ENCODE measurements at regions not wholly inside any gene's neighbourhood (a gene's known extent, or its start where the extent isn't known, plus 50 kb on each side); places are given as distances from the start of the nearest gene placed in this dataset.

DNA sequence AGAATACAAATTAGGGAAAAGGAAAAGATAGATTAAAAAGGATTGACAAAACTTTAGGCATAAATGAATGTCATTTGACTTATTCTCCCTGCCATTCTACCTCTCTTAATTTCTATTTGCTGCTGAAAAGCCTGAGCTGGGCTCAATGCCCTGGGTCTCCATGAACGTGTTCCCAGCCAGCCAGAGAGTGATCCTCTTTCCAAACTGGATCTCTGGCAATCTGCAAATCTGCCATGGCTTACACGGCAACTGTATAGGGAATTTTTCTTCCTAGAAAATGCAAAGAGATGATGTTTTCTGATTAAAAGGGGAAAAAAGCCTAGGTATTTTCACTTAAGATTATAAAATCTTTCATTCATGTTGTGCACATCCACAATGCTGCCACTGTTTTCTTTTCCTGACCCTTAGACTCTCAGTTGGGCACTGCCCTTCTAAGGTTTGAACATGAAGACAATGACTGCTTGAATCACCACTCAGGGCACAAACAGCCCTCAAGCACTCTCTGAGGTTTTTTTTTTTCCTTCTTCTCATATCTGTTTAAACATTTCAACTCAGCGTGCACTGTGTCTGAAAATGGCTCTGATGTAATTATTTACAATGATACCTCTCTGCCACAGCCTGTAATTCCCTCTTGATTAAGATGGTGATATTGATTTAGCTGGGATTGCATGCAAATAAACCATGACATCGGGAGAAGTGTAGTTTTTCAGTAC lies 60.3 kb downstream of the DACT1 start:
- no peak for DNase-seq

DNA sequence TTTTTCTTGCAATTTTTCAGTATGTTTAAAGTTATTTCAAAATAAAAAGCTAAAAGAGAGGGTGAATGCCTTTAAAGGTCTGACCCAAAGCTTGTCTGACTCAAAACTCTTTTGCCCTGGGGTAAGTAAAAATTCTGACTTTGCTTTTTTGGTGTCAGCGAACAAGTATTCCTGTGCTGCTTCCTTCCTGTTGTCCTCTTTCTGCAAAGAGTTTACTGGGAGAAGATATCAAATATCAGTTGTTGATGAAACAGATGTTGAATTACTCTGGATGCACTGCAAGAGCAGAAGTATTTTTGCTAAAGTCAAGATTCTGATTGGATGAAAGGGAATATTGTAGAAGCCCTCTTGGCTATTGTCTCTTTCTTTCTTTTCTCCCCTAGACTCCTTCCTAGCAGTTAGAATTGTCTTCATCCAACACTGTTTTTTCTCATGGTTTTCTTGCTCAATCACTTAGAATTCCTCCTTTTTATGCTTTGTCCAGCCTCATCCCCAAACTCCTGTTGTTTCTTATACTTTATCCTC lies 62.0 kb downstream of the DACT1 start:
- no peak for DNase-seq

DNA sequence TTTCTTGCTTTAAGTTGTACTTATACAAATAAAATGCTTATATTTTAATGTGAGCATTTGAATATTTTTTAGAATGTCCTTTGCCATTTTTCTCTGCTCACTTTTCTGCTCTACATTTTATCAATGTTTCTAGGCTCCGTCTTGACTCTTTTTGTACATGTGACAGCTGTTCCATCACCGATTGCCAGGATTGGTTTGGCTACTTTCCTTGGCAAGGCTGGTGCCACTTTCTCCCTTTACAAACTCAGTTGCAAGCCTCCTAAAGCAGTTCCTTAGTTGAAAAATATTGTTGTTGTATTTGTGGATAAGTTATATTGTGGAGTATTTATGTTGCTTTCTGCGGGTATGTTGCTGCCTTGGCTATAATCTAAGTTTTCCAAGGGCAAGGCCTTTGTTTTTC lies 63.4 kb downstream of the DACT1 start:
- no peak for DNase-seq

DNA sequence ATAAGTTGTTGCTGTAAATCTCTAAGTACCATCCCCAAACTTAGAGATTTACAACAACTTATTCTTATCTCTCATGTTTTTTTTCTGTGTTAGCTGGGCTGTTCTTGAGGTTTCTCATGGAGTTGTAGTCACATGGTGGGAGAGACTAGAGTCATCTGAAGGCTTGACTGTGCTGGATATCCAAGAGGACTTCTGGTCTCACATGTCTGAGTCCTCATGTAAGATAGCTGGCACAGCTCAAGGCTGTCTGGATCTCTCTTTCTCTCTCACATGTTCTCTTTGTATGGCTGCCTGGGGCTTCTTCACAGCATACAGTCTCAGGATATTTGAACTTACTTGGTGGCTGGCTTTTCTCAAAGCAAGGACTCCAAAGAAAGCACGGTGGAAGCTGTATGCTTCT lies 63.8 kb downstream of the DACT1 start:
- no peak for DNase-seq

DNA sequence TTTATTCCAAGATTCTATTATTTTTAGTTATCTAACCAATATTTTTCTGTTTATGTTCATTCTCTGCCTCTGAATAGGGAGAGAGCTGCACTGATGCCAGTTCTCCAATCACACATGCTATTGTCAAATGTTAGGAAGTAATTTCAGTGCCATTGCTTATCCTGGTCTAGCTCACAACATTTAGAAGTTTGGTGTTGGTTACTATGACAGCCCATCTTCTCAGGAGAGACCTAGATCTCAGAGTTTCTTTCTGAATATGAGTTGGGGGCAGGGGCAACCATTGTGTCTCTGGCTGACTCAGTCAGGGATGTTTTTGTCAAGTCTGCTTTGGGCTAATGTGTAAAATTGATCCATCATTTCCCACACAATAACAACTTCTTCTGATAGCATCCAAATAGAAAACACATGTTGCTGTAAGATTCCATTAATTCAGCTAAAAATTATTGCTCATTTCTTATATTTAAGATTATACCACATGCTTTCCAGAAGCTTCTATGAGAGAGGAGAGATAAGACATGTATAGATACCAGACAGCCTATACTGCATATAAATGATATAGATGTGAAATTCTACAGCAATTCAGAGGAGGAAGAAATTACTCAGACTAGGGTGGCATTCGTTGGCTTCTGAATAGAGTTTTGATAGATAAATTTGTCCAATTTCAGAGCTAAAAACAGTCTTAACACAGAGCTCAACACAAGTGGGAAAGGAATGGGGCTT lies 64.8 kb downstream of the DACT1 start:
- no peak for DNase-seq

DNA sequence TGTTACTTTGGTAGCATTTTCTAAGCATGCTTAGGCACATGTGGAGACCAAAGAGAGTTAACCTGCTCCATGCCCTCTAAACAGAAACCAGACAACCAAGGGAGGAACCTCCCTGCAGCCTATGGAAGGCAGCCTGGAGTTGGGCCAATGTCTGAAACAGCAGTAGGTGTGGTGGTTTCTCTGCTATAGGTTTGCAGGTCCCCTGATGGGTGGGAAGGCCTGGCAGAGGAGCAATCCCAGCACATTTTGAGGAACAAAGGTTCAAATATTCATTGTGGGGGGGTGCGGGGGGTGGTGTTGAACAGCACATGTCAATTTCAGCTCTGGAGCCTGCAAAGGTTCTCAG lies 65.4 kb downstream of the DACT1 start:
- DNase-seq, result no peak

DNA sequence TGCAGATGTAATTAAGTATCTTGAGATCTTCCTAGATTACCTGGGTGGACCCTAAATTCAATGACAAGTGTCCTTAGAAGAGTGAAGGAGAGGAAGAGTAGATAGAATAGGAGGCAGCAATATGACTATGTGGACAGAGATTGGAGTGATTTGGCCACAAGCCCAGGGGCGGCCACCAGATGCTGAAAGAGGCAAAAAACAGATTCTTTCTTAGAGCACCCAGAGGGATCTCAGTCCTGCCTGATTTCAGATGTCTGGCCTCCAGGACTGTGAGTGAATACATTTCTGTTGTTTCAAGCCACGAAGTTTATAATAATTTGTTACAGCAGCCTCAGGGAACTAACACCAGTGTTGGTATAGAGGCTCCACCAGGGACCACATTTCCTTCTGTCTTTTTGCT lies 67.3 kb downstream of the DACT1 start:
- DNase-seq, result no peak

DNA sequence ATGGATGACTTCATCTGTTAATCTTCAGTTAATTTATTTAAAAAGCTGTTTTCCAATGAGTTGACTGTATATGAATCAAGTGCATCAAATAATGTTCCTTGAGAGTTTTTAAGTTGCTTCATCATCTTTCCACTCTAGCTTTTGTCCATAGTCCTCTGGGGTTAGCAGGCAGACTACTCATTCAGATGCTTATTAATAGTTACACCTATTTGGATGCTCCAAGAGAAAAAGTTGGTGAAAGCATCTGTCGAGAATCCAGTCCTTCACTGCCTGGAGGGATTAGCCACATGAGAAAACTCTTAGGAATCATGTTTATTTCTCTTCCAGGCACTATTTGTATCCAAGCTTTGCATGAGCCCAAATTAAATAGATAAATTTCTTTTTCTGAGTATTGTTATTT lies 70.2 kb downstream of the DACT1 start:
- DNase-seq, result no peak

DNA sequence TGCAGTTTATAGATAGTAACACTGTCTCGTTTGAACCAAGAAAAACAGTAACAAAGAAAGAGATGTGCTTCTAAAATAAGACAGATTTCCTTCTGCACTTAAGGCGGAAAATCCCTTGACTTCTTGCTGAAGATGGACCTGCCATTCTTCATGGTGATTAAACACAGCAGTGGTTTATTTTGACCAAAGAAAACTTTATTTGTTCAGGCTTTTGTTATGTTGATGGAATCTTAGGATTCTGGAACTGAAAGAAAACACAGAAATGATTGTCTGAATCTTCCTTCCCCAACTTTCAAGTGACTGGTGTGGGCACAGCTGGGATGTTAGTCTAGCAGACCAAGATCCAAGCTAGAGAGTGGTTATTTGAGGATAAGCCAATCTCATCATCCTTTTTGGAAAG lies 72.2 kb downstream of the DACT1 start:
- DNase-seq, result no peak

DNA sequence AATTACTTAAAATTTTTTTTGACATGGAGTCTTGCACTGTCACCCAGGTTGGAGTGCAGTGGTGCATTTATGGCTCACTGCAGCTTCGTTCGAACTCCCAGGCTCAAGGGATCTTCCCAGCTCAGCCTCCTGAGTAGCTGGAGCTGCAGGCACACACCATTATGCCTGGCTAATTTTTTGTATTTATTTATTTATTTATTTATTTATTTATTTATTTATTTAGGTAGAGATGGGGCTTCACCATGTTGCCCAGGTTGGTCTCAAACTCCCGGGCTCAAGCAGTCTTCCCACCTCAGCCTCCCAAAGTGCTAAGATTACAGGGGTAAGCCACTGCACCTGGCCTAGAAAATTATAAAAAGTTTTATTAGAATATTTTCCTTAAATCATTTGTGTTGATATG lies 73.6 kb downstream of the DACT1 start:
- no peak for DNase-seq

DNA sequence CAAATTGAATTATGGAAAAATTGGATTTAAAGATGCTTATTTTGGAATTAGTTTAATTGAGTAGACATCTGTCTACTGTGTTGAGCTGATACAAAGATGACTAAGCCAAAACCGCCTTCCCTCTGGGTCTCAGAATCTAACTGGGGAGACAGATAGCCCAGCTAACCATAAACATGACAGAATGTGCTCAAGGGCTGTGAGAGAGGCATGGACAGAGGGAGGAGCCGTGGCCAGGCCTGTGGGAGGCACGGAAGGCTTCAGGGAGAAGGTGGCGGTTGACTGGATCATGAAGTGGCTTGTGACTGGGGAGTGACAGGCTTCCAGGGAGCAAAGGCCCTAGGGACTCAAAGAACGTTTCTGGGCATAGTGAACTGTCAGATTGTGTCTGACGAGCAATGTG lies 74.6 kb downstream of the DACT1 start:
- no peak for DNase-seq

DNA sequence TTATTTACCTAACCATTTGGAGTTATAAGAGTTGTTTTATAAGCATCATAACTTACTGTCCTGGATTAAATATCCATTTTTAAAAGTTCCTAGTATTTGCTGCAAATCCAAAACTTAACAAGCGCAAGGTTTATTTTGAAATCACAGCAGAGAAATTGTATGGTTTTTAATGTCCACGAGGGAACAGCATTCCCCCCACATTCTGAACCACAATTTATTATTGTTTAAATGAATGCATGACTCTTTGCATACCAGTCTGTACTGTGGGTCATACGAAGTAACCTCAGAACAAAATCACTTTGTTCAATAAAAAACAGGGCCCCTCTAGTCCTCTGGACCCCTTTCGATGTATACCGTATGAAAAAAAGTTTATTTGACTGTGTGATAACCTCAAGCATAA lies 75.9 kb downstream of the DACT1 start:
- no peak for DNase-seq

DNA sequence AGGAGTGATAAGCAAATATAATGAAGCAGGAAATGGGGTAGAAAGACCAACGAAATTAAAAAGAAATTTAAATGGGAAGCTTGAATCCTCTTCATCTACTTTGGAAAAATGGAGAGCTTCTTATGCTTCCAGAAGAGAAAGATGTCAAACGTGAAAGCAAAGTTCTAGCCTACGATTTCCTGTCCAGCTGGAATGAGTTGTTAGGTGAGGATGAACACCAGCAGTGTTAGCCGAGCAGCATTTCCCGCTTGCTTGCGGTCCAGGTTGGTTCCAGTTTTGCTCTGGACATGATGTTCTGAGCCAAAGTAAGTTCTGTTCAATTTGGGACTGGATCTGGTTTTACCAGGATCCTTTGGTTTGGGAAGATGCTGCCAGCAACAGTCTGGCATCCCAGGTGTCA lies 78.9 kb downstream of the DACT1 start:
- DNase-seq, result no peak

DNA sequence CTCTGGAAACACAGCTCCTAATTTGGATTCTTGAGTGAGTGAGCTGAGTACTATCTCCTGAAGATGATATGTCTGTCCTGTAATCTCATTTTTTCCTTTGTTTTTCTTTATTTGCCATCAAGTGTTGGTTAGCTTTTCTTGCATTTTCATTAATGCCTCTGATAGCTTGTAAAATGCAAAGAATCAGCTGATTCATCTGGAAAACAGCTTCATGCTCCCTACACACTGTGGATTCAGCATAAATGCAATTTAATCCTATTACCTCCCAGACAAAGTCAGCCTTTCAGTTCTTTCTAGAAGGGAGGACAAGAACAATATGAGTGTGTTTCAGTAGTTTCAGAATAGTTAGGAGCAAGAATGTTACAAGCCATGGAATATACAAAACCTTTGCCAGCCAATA lies 79.4 kb downstream of the DACT1 start:
- DNase-seq, result no peak

DNA sequence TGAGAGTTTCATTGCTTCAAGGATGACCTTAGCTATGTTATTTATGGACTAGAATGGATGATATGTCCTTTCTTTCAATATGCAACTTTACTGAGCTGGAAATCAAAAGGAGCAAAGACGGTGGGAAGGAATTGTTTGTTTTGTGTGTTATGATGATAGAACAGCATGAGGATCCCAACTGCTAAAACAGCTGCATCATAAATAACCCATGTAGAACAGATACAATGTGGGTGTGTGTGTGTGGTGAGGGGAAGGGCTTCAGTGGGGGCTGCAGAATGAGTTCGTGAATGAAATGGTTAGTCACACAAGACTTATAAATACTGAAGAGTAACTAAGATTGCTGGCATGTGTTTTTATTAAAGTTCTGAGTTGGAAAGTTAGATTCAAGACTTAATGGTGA lies 80.1 kb downstream of the DACT1 start:
- DNase-seq, result no peak

DNA sequence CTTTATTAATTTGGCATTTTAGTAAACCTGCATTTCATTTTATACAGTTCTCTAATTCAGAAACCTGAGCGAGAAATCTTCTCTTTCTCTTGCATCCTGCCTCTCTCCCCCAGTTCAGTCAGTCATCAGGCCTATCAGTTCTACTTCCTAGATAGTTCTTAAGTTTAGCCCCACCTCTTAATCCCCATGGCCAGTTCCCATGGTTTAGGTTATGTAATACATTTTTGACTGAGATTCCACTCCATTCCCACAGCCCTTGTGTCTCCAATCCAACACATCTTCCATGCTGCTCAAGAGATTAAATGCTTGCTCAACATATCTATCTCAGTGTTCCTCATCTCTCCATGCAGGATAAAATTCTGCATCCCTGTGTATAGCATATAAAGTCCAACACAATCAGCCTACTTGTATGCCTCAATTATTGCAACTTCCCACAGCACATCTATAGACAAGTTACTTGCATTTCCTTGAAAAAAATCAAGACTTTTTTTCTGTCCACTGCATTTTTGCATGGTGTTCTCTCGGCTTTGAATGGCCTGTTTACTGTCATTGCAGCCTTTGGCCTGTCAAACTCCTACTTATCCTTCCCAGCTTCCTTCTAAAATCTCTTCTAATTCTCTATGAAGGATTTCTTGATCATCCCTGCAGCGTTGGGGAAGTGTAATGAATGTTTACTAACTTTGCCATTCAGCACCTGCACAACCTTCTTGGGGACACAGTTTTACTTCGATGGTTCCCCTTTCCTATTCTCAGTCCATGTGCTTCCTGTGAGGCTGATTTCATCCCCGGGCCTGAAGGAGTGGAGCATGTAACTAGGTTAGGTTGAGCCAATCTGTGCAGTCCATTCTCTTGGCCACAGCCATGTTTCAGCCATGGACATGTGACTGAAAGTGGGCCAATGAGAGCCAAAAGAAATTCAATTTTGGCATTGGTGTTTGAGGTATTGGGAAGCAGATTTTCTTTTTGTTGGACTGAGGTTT lies 80.8 kb downstream of the DACT1 start:
- no peak for DNase-seq

DNA sequence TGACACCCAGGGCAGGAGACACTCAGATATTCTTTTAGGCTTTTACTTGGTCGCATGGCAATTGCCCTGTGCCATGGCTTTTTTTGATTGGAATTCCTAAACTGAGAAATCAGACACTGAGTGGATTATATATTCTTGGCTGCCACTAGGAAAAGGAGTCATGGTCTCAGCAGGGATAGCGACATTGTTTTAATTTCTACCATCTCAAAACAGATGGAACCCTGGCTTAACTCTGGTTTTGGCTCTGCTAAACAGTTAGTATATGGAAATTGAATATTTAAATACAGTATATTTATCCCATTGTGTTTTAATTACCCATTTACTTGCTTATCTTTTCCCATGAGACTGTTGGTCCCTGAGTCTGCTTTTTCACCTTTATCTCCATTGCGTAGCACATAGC lies 84.0 kb downstream of the DACT1 start:
- DNase-seq, result no peak

DNA sequence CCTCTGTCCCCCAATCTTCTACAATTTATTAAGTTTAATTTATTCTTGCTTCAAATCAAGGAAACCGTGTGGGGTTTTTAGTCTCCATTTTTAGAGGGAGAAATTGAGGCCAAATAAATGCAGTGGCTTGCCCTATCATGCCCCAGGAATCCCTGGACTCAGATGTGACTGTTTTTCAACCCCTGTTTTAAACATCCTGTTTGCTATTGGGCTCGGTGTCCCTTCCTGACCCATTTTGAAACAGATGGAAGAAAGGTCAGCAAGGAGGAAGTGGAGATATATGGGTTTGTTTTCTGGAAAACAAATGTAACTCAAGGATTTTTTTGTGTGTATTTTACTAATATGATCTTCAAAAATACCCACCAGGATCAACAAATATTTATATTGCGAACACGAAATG lies 84.7 kb downstream of the DACT1 start:
- no peak for DNase-seq

DNA sequence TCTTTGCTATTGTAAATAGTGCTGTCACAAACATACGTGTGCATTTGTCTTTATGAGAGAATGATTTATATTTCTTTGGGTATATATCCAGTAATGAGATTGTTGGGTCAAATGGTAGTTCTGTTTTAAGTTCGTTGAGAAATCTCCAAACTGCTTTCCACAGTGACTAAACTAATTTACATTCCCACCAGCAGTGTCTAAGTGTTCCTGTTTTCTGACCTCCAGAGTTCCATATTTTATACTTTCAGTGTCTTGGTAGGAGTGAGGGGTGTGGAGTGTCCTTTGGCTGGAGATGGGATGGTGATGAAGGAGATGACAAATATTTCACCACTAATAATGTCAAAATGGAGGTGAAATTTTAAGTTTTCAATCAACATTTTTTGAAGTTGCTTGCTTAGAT lies 86.4 kb downstream of the DACT1 start:
- DNase-seq, result no peak

DNA sequence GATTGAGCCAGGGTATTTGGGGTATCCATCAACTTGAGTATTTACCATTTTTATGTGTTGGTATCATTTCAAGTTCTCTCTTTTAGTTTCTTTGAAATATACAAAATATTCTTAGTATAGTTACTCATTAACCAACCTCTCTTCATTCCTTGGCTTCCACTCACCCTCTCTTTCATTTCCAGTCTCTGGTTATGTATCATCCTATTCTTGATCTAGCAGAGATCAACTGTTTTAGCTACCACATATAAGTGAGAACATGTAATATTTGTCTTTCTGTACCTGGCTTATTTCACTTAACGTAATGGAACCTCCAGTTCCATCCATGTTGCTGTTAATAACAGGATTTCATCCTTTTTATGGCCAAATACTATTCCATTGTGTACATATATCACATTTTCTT lies 86.9 kb downstream of the DACT1 start:
- DNase-seq, result no peak

DNA sequence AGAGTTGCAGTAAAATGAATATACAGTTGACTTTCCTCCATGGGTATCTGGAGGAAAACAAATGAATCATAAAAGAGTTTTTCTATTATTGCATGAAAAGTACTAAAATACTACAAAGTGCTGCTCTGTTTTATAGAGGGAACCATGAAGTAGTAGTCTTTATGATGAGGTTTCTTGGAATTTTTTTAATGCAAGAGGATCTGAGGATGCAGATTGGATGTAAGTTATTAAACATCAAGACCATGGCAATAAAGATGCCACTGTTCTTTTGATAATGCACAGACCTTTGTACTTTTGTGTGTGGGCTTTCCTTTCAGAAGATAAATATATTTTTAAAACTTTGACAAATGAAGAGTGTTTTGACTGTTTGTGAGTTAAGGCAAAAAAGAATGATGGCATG lies 87.5 kb downstream of the DACT1 start:
- DNase-seq, result no peak

DNA sequence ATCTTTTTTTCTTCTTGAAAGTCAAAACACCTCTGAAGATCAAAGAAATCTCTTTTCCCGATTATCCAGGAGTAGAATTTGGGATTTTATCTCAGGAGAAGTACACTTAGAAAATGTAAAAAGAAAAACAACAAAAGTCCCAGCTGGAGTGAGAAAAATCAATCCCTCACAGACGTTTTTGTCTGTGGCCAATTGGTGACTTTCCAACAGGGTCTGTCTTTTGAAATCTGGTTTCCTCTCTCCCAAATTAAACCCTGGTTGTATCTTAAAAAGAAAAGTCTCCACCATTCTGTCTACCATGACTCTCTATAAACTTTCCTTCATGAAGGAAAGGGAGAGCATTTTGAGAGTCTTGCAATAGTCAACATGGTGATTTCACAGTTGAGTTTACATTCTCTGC lies 88.1 kb downstream of the DACT1 start:
- no peak for DNase-seq

DNA sequence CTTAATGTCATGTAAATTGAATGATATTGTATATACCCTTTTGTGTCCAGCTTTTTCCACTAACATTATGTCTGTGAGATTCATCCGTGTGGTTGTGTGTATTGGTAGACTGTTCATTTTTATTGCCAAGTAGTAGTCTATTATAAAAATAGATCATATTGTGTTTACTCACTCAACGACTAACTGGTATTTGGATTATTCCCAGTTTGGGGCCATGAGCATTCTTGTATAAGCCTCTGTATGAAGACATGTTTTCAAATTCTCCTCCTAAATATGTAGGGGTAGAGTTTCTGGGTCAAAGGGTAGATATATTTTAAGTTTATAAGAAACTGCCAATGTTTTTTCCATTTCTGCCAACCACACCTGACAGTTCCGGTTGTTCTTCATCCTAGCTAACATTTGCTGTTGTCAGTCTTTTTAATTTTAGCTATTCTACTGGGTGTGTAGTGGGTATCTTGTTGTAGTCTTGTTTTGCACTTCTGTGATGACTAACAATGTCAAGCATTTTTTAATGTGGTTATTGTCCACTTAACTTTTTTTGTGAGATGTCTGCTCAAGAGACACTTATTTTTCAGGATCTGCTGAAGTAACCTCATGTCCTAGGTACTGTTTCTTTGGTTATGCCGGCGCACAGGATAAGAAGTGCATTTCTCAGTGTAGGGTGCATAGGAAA lies 93.2 kb downstream of the DACT1 start:
- DNase-seq, result no peak

All from hematopoietic multipotent progenitor cell treated with erythropoietin and hydrocortisone succinate and interleukin-3 and kit ligand, for 6 days (in vitro differentiated cells).